ENCODE measurements at regions not wholly inside any gene's neighbourhood (a gene's known extent, or its start where the extent isn't known, plus 50 kb on each side); places are given as distances from the start of the nearest gene placed in this dataset.

DNA sequence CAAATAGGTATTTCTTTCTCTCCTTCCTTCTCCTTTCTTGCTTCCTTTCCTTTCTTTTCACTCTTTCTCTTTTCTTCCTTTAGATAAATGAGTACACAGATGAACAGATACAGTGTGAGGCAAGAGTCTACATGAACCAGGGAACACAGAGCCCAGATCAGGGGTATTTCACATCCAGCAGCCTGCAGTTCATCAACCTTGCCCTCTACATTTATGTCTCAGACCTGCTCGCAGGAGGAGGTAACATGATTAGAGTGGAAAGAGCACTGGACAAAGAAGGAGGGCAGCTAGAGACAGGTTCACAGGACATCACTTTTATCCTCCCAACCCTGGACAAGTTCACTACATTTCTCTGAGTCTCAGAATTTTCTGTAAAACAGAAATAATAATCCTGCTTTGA, 773.1 kb downstream of the NTRK3 start:
- Histone ChIP-seq H3K36me3 (ENCODE audit: insufficient read depth, low read length) (no peaks in the 10 kb centered on the region), H3K4me3 (ENCODE audit: low read length) (no peak overlapping the region), H2AFZ (ENCODE audit: low read depth, low read length) (no peak overlapping the region), H3K9me2 (ENCODE audit: insufficient read depth, low read length) (no peaks in the 10 kb centered on the region), H3K4me2 (ENCODE audit: low read length) (no peak overlapping the region), H3K27me3 (ENCODE audit: insufficient read depth, low read depth, low read length) (no peaks in the 10 kb centered on the region), H3K9ac (ENCODE audit: low read length) (no peak overlapping the region), H3K9me3 (ENCODE audit: low read length) (no peaks in the 10 kb centered on the region), H3K79me2 (replicated peaks; ENCODE audit: insufficient read depth, low read length) (no peaks in the 10 kb centered on the region), H4K20me1 (ENCODE audit: insufficient read depth) (no peaks in the 10 kb centered on the region), H3F3A (ENCODE audit: insufficient read depth, low read length, poor library complexity, severe bottlenecking) (no peaks in the 10 kb centered on the region), H3K27ac (ENCODE audit: low read length) (no peak overlapping the region)
- TF ChIP-seq REST (IDR thresholded peaks at IDR 0.05; ENCODE audit: borderline replicate concordance) (no peak), EP300 (conservative IDR thresholded peaks at IDR 0.05; ENCODE audit: poor library complexity, severe bottlenecking) (no peak), TAF1 (IDR thresholded peaks at IDR 0.05; ENCODE audit: low read depth) (no peak), RAD21 (conservative IDR thresholded peaks at IDR 0.05) (no peak), EZH2 (IDR thresholded peaks at IDR 0.05; ENCODE audit: borderline replicate concordance, insufficient read depth, low read length, poor library complexity, severe bottlenecking) (no peak), MXI1 (conservative IDR thresholded peaks at IDR 0.05; ENCODE audit: poor library complexity, severe bottlenecking) (no peak), SMC3 (conservative IDR thresholded peaks at IDR 0.05; ENCODE audit: poor library complexity) (no peak), POLR2AphosphoS5 (IDR thresholded peaks at IDR 0.05) (no peak)
- TF ChIP-seq, protein P1, sequence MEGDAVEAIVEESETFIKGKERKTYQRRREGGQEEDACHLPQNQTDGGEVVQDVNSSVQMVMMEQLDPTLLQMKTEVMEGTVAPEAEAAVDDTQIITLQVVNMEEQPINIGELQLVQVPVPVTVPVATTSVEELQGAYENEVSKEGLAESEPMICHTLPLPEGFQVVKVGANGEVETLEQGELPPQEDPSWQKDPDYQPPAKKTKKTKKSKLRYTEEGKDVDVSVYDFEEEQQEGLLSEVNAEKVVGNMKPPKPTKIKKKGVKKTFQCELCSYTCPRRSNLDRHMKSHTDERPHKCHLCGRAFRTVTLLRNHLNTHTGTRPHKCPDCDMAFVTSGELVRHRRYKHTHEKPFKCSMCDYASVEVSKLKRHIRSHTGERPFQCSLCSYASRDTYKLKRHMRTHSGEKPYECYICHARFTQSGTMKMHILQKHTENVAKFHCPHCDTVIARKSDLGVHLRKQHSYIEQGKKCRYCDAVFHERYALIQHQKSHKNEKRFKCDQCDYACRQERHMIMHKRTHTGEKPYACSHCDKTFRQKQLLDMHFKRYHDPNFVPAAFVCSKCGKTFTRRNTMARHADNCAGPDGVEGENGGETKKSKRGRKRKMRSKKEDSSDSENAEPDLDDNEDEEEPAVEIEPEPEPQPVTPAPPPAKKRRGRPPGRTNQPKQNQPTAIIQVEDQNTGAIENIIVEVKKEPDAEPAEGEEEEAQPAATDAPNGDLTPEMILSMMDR (IDR thresholded peaks at IDR 0.05; ENCODE audit: poor library complexity, severe bottlenecking) = no peak

DNA sequence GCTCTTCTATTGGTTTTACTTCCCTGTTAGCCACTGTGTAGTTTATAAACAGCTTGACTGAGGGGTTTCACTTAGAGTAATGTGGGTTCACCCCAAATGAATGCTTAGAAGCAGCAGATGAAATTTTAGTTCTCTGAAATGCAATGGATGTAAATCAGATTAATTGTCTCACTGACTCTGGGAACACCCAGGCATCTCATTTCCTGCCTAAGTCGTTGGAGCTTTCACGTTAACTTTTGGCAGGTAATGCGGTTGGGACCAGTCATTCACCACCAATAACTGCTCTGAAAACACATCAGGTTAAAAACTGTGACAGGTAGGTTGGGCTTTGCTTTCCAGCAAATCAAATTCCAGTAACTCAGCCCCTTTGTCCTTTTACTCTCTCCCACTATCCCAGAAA, 775.4 kb downstream of the NTRK3 start:
- no peak overlapping the region for H2AFZ ChIP-seq (ENCODE audit: low read depth, low read length)

More for the DNA sequence above, 775.4 kb downstream of the NTRK3 start:
- Histone ChIP-seq H3K4me2 (ENCODE audit: low read length) (no peak overlapping the region), H3K79me2 (replicated peaks; ENCODE audit: insufficient read depth, low read length) (no peaks in the 10 kb centered on the region), H3K27ac (ENCODE audit: low read length) (no peak overlapping the region), H3K4me3 (ENCODE audit: low read length) (no peak overlapping the region), H3K27me3 (ENCODE audit: insufficient read depth, low read depth, low read length) (no peaks in the 10 kb centered on the region), H3K36me3 (ENCODE audit: insufficient read depth, low read length) (no peaks in the 10 kb centered on the region), H4K20me1 (ENCODE audit: insufficient read depth) (no peaks in the 10 kb centered on the region), H3K9ac (ENCODE audit: low read length) (no peak overlapping the region), H3K9me3 (ENCODE audit: low read length) (no peaks in the 10 kb centered on the region), H3K9me2 (ENCODE audit: insufficient read depth, low read length) (no peaks in the 10 kb centered on the region), H3F3A (ENCODE audit: insufficient read depth, low read length, poor library complexity, severe bottlenecking) (no peaks in the 10 kb centered on the region)
- TF ChIP-seq POLR2AphosphoS5 (IDR thresholded peaks at IDR 0.05) (no peak), EP300 (conservative IDR thresholded peaks at IDR 0.05; ENCODE audit: poor library complexity, severe bottlenecking) (no peak), REST (IDR thresholded peaks at IDR 0.05; ENCODE audit: borderline replicate concordance) (no peak), RAD21 (conservative IDR thresholded peaks at IDR 0.05) (no peak), SMC3 (conservative IDR thresholded peaks at IDR 0.05; ENCODE audit: poor library complexity) (no peak), MXI1 (conservative IDR thresholded peaks at IDR 0.05; ENCODE audit: poor library complexity, severe bottlenecking) (no peak), TAF1 (IDR thresholded peaks at IDR 0.05; ENCODE audit: low read depth) (no peak), EZH2 (IDR thresholded peaks at IDR 0.05; ENCODE audit: borderline replicate concordance, insufficient read depth, low read length, poor library complexity, severe bottlenecking) (no peak)
- TF ChIP-seq, protein P1 (IDR thresholded peaks at IDR 0.05; ENCODE audit: poor library complexity, severe bottlenecking) = no peak

Measured in neural cell (in vitro differentiated cells).